DOHH2 (cell line): ENCODE measurements at regions not wholly inside any gene's neighbourhood (a gene's known extent, or its start where the extent isn't known, plus 50 kb on each side); places are given as distances from the start of the nearest gene placed in this dataset.

Source experiments
- H3F3A ChIP-seq: fragments of 200-600 bp; sonication (generic), shearing (Covaris generic); 2 replicates; pipeline ENCODE4 v1.6.0; 2016; ENCODE audit warnings: antibody characterized with exemption, mild to moderate bottlenecking; ENCODE audit not compliant: control insufficient read depth, insufficient read depth
- H3K27ac ChIP-seq: fragments of 200-600 bp; sonication (generic); 2 replicates; pipeline ENCODE4 v1.5.1; 2014; ENCODE audit warnings: low read depth, mild to moderate bottlenecking, low read length, moderate library complexity
- H3K27me3 ChIP-seq: fragments of 200-600 bp; sonication (generic); 2 replicates; pipeline ENCODE4 v1.6.1; 2014; ENCODE audit warnings: mild to moderate bottlenecking, low read length, mixed read lengths; ENCODE audit not compliant: control insufficient read depth
- H3K36me3 ChIP-seq: fragments of 200-600 bp; sonication (generic); 2 replicates; pipeline ENCODE4 v1.6.1; 2014; ENCODE audit warnings: mild to moderate bottlenecking, low read length, moderate library complexity, mixed read lengths; ENCODE audit not compliant: control insufficient read depth
- H3K4me1 ChIP-seq: fragments of 200-600 bp; sonication (generic); 2 replicates; pipeline ENCODE4 v1.6.1; 2014; ENCODE audit warnings: mild to moderate bottlenecking, low read length, mixed read lengths; ENCODE audit not compliant: control insufficient read depth
- H3K4me2 ChIP-seq: fragments of 200-600 bp; sonication (generic); 2 replicates; pipeline ENCODE4 v1.6.0; 2014; ENCODE audit warnings: mild to moderate bottlenecking, low read length, moderate library complexity
- H3K4me3 ChIP-seq: fragments of 200-600 bp; sonication (generic); 2 replicates; pipeline ENCODE4 v1.5.1; 2014; ENCODE audit warnings: mild to moderate bottlenecking, low read length, mixed read lengths
- H3K79me2 ChIP-seq: fragments of 200-600 bp; sonication (generic); 2 replicates; pipeline ENCODE4 v1.6.1; 2014; ENCODE audit warnings: mild to moderate bottlenecking, low read length, mixed read lengths; ENCODE audit not compliant: control insufficient read depth
- H3K9me2 ChIP-seq: fragments of 200-600 bp; sonication (generic); replicated peaks from 2 replicates; pipeline ENCODE4 v1.6.1; 2014; ENCODE audit warnings: mild to moderate bottlenecking, low read length, mixed read lengths; ENCODE audit not compliant: control insufficient read depth
- H3K9me3 ChIP-seq: fragments of 200-600 bp; sonication (generic); 2 replicates; pipeline ENCODE4 v1.6.1; 2014; ENCODE audit warnings: antibody characterized with exemption, low read length, mixed read lengths; ENCODE audit not compliant: control insufficient read depth, insufficient read depth
- H4K20me1 ChIP-seq: fragments of 200-600 bp; sonication (generic); 2 replicates; pipeline ENCODE4 v1.6.0; 2014; ENCODE audit warnings: low read depth, mild to moderate bottlenecking, antibody characterized with exemption, low read length, moderate library complexity; ENCODE audit not compliant: control insufficient read depth, insufficient read depth
- CTCF ChIP-seq: fragments of 200-600 bp; sonication (generic); IDR thresholded peaks from one replicate; pipeline ENCODE4 v1.5.1; 2014; ENCODE audit warnings: antibody characterized with exemption, mild to moderate bottlenecking, low read depth, low read length; ENCODE audit not compliant: poor library complexity, severe bottlenecking
- EZH2phosphoT487 ChIP-seq: fragments of 200-600 bp; sonication (generic); IDR thresholded peaks from 2 replicates; pipeline ENCODE4 v1.6.1; 2017; ENCODE audit warnings: borderline replicate concordance, mild to moderate bottlenecking, antibody characterized with exemption, low read length, moderate library complexity, mixed read lengths

GRCh38 chr13:70541451-70541850, 433.2 kb upstream of the KLHL1 start:
- Histone ChIP-seq H3K27me3 (no peaks in the 10 kb centered on the region), H3K4me2 (no peak overlapping the region), H3K27ac (no peak overlapping the region), H3K9me2 (no peaks in the 10 kb centered on the region), H3K4me3 (no peak overlapping the region), H3F3A (no peaks in the 10 kb centered on the region), H4K20me1 (no peaks in the 10 kb centered on the region), H3K36me3 (no peaks in the 10 kb centered on the region), H3K4me1 (no peaks in the 10 kb centered on the region), H3K79me2 (no peaks in the 10 kb centered on the region), H3K9me3 (no peaks in the 10 kb centered on the region)
- TF ChIP-seq EZH2phosphoT487 (no peak), CTCF (no peak)

- Histone ChIP-seq H3K79me2 (no peaks in the 10 kb centered on the region), H3K27ac (no peak overlapping the region), H3K4me1 (no peaks in the 10 kb centered on the region), H3K27me3 (no peaks in the 10 kb centered on the region), H3K4me3 (no peak overlapping the region), H4K20me1 (no peaks in the 10 kb centered on the region), H3K36me3 (no peaks in the 10 kb centered on the region), H3K9me2 (no peaks in the 10 kb centered on the region), H3F3A (no peaks in the 10 kb centered on the region), H3K4me2 (no peak overlapping the region), H3K9me3 (no peaks in the 10 kb centered on the region)
- no peak for TF ChIP-seq CTCF
Observed at GRCh38 chr13:70534466-70534865, 426.2 kb upstream of the KLHL1 start.

GRCh38 chr13:70529652-70530051, 421.4 kb upstream of the KLHL1 start:
- Histone ChIP-seq H4K20me1 (no peaks in the 10 kb centered on the region), H3K9me3 (no peaks in the 10 kb centered on the region), H3K36me3 (no peaks in the 10 kb centered on the region), H3K4me1 (no peaks in the 10 kb centered on the region), H3K27ac (no peak overlapping the region), H3K4me3 (no peak overlapping the region), H3K79me2 (no peaks in the 10 kb centered on the region), H3K4me2 (no peak overlapping the region), H3K27me3 (no peaks in the 10 kb centered on the region), H3K9me2 (no peaks in the 10 kb centered on the region), H3F3A (no peaks in the 10 kb centered on the region)
- TF ChIP-seq EZH2phosphoT487 (no peak), CTCF (no peak)

- H3F3A ChIP-seq, result no peaks in the 10 kb centered on the region
- H3K4me3 ChIP-seq, result no peak overlapping the region
- no peaks in the 10 kb centered on the region for H3K9me2 ChIP-seq
- no peaks in the 10 kb centered on the region for H3K79me2 ChIP-seq
- no peaks in the 10 kb centered on the region for H4K20me1 ChIP-seq
- no peaks in the 10 kb centered on the region for H3K27me3 ChIP-seq
- H3K36me3 ChIP-seq, result no peaks in the 10 kb centered on the region
- H3K27ac ChIP-seq, result no peak overlapping the region
- TF ChIP-seq CTCF (no peak), EZH2phosphoT487 (no peak)
- H3K9me3 ChIP-seq, result no peaks in the 10 kb centered on the region
- H3K4me2 ChIP-seq, result no peak overlapping the region
- H3K4me1 ChIP-seq, result no peaks in the 10 kb centered on the region
Observed at GRCh38 chr13:70527599-70527998, 419.3 kb upstream of the KLHL1 start.
